Endothelial cell of umbilical vein (primary cell): ENCODE measurements at regions not wholly inside any gene's neighbourhood (a gene's known extent, or its start where the extent isn't known, plus 50 kb on each side); places are given as distances from the start of the nearest gene placed in this dataset.

Experiments used
- BruUV-seq: library from RNA; stranded (reverse); fragments of 400-500 nt; replicated peaks from 2 replicates; lab custom pipeline; 2021; lab: Mats Ljungman, UMichigan
- CTCF ChIA-PET: fragments of 300-600, 350-600 bp; sonication (Branson Sonifier 250); formaldehyde crosslinking; loops from one replicate; lab custom pipeline; 2021; ENCODE audit warnings: antibody characterized with exemption, inconsistent platforms; lab: Charles Lee
- POLR2A ChIA-PET: fragments of 300-600, 350-600 bp; sonication (Branson Sonifier 250); formaldehyde crosslinking; loops from one replicate; lab custom pipeline; 2021; ENCODE audit warnings: antibody characterized with exemption, inconsistent platforms; lab: Charles Lee
- DNase-seq: peaks from one replicate; pipeline ENCODE4 v3.0.0-alpha.2; 2011; ENCODE audit warnings: low read depth, low spot score
- FAIRE-seq: peaks from 2 replicates; lab custom pipeline; 2011; peaks lifted over from hg19 to GRCh38; lab: Jason Lieb, UNC
- H2AFZ ChIP-seq: 2 replicates; pipeline ENCODE4 v1.6.0; 2012; ENCODE audit warnings: low read depth, low read length, control low read depth, inconsistent platforms
- H3K27ac ChIP-seq: 2 replicates; pipeline ENCODE4 v1.5.1; 2011; ENCODE audit warnings: low read depth, mild to moderate bottlenecking, control low read depth, low read length, moderate library complexity; ENCODE audit not compliant: insufficient read depth
- H3K27me3 ChIP-seq, 2 experiments: 2 replicates each; pipeline versions ENCODE4 v1.6.0 to v1.6.1; 2011; ENCODE audit warnings: low read length in 2 of 2, mixed read lengths in 1 of 2; ENCODE audit not compliant: control insufficient read depth in 2 of 2, insufficient read depth in 2 of 2
- H3K36me3 ChIP-seq, 2 experiments: 2 replicates in 1 of 2; 3 replicates in 1 of 2; pipeline ENCODE4 v1.5.1; 2011; ENCODE audit warnings: low read length in 2 of 2, mild to moderate bottlenecking in 1 of 2, moderate library complexity in 1 of 2; ENCODE audit not compliant: control insufficient read depth in 2 of 2, insufficient read depth in 2 of 2; ENCODE audit errors: extremely low read depth in 1 of 2
- H3K4me1 ChIP-seq: 3 replicates; pipeline ENCODE4 v1.5.1; 2011; ENCODE audit warnings: mild to moderate bottlenecking, low read length; ENCODE audit not compliant: control insufficient read depth, insufficient read depth; ENCODE audit errors: extremely low read depth
- H3K4me2 ChIP-seq: 2 replicates; pipeline ENCODE4 v1.6.1; 2011; ENCODE audit warnings: low read length, control low read depth, mixed read lengths; ENCODE audit not compliant: insufficient read depth
- H3K4me3 ChIP-seq, 3 experiments: fragments of 200-600 bp in 1 of 3; sonication (generic), shearing (Covaris generic) in 1 of 3; replicated peaks in 1 of 3; 2 replicates each; pipeline ENCODE4 v1.5.1; 2011 to 2016; ENCODE audit warnings: control low read depth in 3 of 3, low read length in 3 of 3, mild to moderate bottlenecking in 2 of 3, inconsistent platforms in 1 of 3, low read depth in 1 of 3, moderate library complexity in 1 of 3; ENCODE audit not compliant: insufficient read depth in 1 of 3
- H3K79me2 ChIP-seq: 2 replicates; pipeline ENCODE4 v1.6.0; 2012; ENCODE audit warnings: low read length, inconsistent platforms; ENCODE audit not compliant: control insufficient read depth, insufficient read depth
- H3K9ac ChIP-seq: replicated peaks from 2 replicates; pipeline ENCODE3; 2011; ENCODE audit warnings: low read length, control low read depth; ENCODE audit not compliant: insufficient read depth; ENCODE audit errors: extremely low read depth
- H3K9me1 ChIP-seq: replicated peaks from 3 replicates; pipeline ENCODE4 v1.6.0; 2011; ENCODE audit warnings: mild to moderate bottlenecking, low read length; ENCODE audit not compliant: control insufficient read depth, insufficient read depth; ENCODE audit errors: extremely low read depth
- H3K9me3 ChIP-seq: replicated peaks from 2 replicates; pipeline ENCODE4 v1.5.1; 2012; ENCODE audit warnings: low read length, inconsistent platforms; ENCODE audit not compliant: control insufficient read depth, insufficient read depth
- H4K20me1 ChIP-seq: replicated peaks from 2 replicates; pipeline ENCODE3; 2011; ENCODE audit warnings: mild to moderate bottlenecking, low read length; ENCODE audit not compliant: control insufficient read depth, insufficient read depth; ENCODE audit errors: extremely low read depth
- CTCF ChIP-seq, 2 donors: IDR thresholded peaks; 1 replicate in 1 of 2; 2 replicates in 1 of 2; pipeline ENCODE4 v1.5.1; 2011; ENCODE audit warnings: low read length in 2 of 2, mild to moderate bottlenecking in 2 of 2, moderate library complexity in 2 of 2, control low read depth in 1 of 2, inconsistent platforms in 1 of 2, low read depth in 1 of 2; ENCODE audit not compliant: insufficient read depth in 1 of 2; ENCODE audit errors: extremely low read depth in 1 of 2
- EZH2 ChIP-seq: IDR thresholded peaks from 2 replicates; pipeline ENCODE4 v1.6.1; 2012; ENCODE audit warnings: borderline replicate concordance, low read depth, mild to moderate bottlenecking, moderate library complexity, low read length, inconsistent platforms; ENCODE audit not compliant: severe bottlenecking
- FOS ChIP-seq: IDR thresholded peaks from 2 replicates; pipeline ENCODE4 v1.6.1; 2011; ENCODE audit warnings: mild to moderate bottlenecking, low read length, moderate library complexity, borderline replicate concordance; ENCODE audit not compliant: insufficient read depth
- GATA2 ChIP-seq: IDR thresholded peaks from 2 replicates; pipeline ENCODE4 v1.7.0; 2011; ENCODE audit warnings: low read depth, mild to moderate bottlenecking, moderate library complexity, mixed read lengths, low read length; ENCODE audit not compliant: insufficient read length, insufficient read depth
- MAX ChIP-seq: IDR thresholded peaks from 2 replicates; pipeline ENCODE4 v1.6.1; 2011; ENCODE audit not compliant: insufficient read depth, insufficient read length
- MYC ChIP-seq: IDR thresholded peaks from one replicate; pipeline ENCODE4 v1.6.1; 2011; ENCODE audit warnings: mild to moderate bottlenecking, low read depth, low read length
- POLR2A ChIP-seq: IDR thresholded peaks from 2 replicates; pipeline ENCODE4 v1.6.1; 2012; ENCODE audit warnings: low read depth, mild to moderate bottlenecking, control low read depth, low read length
- POLR2AphosphoS5 ChIP-seq: IDR thresholded peaks from 2 replicates; pipeline ENCODE4 v1.6.1; 2012; ENCODE audit warnings: low read depth, mild to moderate bottlenecking, control low read depth, low read length, moderate library complexity; ENCODE audit not compliant: insufficient read depth
- dilution Hi-C: fragments of 300-500 bp; cut with MboI; formaldehyde crosslinking; loops from one replicate; pipeline ENCODE4 v1.15.0; 2019; ENCODE audit warnings: low sequenced_read_pairs; ENCODE audit not compliant: extremely low pct_ligation_motif_present
- intact Hi-C: fragments of 100-400 bp; cut with micrococcal nuclease; formaldehyde crosslinking; loops from one replicate; pipeline ENCODE4 v1.10.0; 2022

GRCh38 chr5:18028036-18028435, 393.8 kb downstream of the TAF11L14 start:
- no TSS peak for BruUV-seq
- DNase-seq, result no peak
- H3K27ac ChIP-seq, result no peak overlapping the region
- TF ChIP-seq CTCF (IDR thresholded peaks at IDR 0.05; ENCODE audit: extremely low read depth in 1 of 2, insufficient read depth in 1 of 2, low read depth in 1 of 2, low read length in 2 of 2), result no peak
- TF ChIP-seq POLR2AphosphoS5, result no peak
- no peak for TF ChIP-seq FOS
- no peak for TF ChIP-seq MYC
- TF ChIP-seq EZH2, result no peak
- no peak for TF ChIP-seq POLR2A
- no peak for TF ChIP-seq MAX
- TF ChIP-seq GATA2, result no peak
- no peak overlapping the region for H2AFZ ChIP-seq
- H3K9me1 ChIP-seq, result no peaks in the 10 kb centered on the region
- no peaks in the 10 kb centered on the region for H3K79me2 ChIP-seq
- ChIA-PET CTCF (no interaction called here), POLR2A (no interaction called here)
- FAIRE-seq, result no peak
- H3K9me3 ChIP-seq, result no peaks in the 10 kb centered on the region
- dilution Hi-C loops (no loop called here), intact Hi-C loops (no loop called here)
- no peaks in the 10 kb centered on the region for H3K27me3 ChIP-seq
- H3K4me3 ChIP-seq, result no peak overlapping the region
- no peak overlapping the region for H3K9ac ChIP-seq
- H4K20me1 ChIP-seq, result no peaks in the 10 kb centered on the region
- no peak overlapping the region for H3K4me2 ChIP-seq
- H3K36me3 ChIP-seq, result no peaks in the 10 kb centered on the region
- H3K4me1 ChIP-seq, result no peaks in the 10 kb centered on the region
